ENCODE measurements at regions not wholly inside any gene's neighbourhood (a gene's known extent, or its start where the extent isn't known, plus 50 kb on each side); places are given as distances from the start of the nearest gene placed in this dataset.

DNA sequence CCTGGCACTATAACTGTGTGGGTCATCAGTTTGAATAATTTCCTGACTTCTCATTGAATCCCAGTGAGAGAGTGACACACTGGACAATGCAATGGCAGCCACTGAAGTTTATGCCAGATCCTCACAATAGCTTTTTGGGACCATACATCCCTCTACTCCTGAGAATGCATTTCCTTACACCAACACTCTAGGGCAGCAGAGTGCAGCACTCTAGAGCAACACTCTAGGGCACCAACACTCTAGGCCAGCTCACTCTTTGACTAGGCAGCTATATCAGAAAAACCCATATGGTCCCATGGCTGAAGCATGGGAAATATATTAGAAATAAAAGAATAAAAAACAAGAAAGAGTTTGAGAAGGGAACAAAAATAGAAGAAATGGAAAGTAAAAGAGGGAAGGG lies 309.2 kb downstream of the MAP2K6 start:
- TF ChIP-seq, protein P1, sequence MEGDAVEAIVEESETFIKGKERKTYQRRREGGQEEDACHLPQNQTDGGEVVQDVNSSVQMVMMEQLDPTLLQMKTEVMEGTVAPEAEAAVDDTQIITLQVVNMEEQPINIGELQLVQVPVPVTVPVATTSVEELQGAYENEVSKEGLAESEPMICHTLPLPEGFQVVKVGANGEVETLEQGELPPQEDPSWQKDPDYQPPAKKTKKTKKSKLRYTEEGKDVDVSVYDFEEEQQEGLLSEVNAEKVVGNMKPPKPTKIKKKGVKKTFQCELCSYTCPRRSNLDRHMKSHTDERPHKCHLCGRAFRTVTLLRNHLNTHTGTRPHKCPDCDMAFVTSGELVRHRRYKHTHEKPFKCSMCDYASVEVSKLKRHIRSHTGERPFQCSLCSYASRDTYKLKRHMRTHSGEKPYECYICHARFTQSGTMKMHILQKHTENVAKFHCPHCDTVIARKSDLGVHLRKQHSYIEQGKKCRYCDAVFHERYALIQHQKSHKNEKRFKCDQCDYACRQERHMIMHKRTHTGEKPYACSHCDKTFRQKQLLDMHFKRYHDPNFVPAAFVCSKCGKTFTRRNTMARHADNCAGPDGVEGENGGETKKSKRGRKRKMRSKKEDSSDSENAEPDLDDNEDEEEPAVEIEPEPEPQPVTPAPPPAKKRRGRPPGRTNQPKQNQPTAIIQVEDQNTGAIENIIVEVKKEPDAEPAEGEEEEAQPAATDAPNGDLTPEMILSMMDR (IDR thresholded peaks at IDR 0.05; ENCODE audit: insufficient read depth, low read depth, low read length), result no peak
- TF ChIP-seq EZH2 (IDR thresholded peaks at IDR 0.05; ENCODE audit: insufficient read depth, low read length), result no peak

Data from astrocyte (in vitro differentiated cells and primary cell).